ENCODE measurements at regions not wholly inside any gene's neighbourhood (a gene's known extent, or its start where the extent isn't known, plus 50 kb on each side); places are given as distances from the start of the nearest gene placed in this dataset.

DNA sequence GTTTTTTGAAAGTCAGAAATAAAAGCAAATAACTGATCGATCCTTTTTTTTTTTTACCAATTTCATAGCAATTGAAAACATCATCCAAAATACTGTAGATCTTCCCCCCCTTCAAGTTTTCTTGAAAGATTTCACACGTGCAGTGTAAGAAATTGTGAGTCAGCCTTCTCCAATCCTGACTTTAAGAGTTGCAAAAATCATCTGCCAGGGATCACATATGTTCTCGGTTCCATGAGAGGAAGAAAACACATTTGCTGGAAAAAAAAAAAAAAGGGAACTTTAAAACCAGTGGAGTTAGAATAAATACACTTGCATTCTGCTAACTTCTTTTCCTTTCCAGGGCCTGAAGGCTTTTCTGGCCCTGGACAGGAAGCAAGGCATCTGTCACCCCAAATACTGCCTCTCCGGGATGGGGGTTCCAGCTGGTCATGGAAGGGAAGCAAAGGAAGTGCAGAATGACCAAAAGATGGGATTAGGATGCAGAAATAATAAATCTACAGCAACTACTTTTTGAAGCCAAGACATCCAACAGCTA, 198.4 kb upstream of the KIAA1217 start:
- TF ChIP-seq CTCF (conservative IDR thresholded peaks at IDR 0.05 in 1 of 2, IDR thresholded peaks at IDR 0.05 in 1 of 2; ENCODE audit: low read depth in 1 of 2, low read length in 2 of 2), result no peak
- no peak for TF ChIP-seq EZH2 (IDR thresholded peaks at IDR 0.05; ENCODE audit: low read length, missing control alignments)
